ENCODE measurements at regions not wholly inside any gene's neighbourhood (a gene's known extent, or its start where the extent isn't known, plus 50 kb on each side); places are given as distances from the start of the nearest gene placed in this dataset.
"Not testable (repeated sequence)": the region's sequence is repeated elsewhere in the genome, so short reads cannot be mapped to it uniquely, and the experiment has no call there.

DNA sequence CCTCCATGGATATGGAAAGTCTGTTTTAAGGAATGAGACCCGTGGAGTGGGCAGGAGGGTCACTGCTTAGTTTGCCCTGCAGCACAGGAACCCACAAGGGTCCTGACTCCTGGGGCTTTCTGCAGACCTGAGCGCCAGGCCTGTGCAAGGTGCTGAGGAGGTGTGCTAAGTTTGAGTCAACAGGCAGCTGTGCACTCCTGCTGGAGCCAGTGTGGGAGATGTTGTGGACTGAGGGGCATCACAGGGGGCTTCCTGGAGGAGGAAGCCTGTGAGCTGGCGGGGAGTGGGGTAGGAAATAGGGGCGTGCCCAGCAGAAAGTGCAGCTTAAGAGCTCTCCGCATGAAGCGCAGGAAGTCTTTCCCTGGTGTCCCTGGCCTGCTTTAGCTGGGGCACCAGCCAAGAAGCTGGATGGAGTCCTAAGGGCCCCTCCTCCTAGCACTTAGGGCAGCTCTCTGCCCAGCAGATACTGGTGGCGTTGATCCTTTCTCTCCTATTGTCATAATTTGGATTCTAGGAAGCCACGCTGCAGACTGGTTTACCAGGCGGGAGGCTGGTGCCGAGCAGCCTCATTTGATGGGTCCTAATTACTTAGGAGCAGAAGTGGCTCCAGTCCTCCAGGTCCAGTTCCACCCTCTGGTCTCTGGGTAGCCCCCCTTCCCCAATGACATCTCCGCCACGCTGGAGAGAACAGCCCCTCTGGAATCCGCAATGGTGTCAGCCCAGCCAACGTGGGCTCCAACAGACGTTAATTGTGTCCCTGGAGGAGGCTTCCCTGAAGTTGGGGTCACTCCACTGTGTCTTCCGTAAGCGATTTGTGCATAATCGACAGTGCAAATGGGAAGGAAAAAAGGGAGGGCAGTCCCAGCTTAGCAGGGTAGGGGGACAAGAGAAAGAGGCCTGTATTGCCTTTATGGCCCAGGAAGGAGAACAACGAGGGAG lies 309.2 kb downstream of the ZNF536 start:
- Mint-ChIP-seq H3K4me3 (no peak overlapping the region), H3K9me3 (no peaks in the 10 kb centered on the region), H3K36me3 (ENCODE audit: low read depth) (no peaks in the 10 kb centered on the region), H3K27me3 (ENCODE audit: low read depth, poor library complexity) (peaks cover 6% of the 10 kb centered on the region), H3K4me1 (peaks cover 18% of the 10 kb centered on the region), H3K27ac (no peak overlapping the region)
- DNase-seq: no peak
- TF ChIP-seq, protein P1, sequence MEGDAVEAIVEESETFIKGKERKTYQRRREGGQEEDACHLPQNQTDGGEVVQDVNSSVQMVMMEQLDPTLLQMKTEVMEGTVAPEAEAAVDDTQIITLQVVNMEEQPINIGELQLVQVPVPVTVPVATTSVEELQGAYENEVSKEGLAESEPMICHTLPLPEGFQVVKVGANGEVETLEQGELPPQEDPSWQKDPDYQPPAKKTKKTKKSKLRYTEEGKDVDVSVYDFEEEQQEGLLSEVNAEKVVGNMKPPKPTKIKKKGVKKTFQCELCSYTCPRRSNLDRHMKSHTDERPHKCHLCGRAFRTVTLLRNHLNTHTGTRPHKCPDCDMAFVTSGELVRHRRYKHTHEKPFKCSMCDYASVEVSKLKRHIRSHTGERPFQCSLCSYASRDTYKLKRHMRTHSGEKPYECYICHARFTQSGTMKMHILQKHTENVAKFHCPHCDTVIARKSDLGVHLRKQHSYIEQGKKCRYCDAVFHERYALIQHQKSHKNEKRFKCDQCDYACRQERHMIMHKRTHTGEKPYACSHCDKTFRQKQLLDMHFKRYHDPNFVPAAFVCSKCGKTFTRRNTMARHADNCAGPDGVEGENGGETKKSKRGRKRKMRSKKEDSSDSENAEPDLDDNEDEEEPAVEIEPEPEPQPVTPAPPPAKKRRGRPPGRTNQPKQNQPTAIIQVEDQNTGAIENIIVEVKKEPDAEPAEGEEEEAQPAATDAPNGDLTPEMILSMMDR (IDR thresholded peaks at IDR 0.05): no peak

DNA sequence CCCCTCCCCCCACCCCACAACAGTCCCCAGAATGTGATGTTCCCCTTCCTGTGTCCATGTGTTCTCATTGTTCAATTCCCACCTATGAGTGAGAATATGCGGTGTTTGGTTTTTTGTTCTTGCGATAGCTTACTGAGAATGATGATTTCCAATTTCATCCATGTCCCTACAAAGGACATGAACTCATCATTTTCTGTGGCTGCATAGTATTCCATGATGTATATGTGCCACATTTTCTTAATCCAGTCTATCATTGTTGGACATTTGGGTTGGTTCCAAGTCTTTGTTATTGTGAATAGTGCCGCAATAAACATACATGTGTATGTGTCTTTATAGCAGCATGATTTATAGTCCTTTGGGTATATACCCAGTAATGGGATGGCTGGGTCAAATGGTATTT lies 308.2 kb downstream of the ZNF536 start:
- not testable (repeated sequence) for H3K4me3 Mint-ChIP-seq

DNA sequence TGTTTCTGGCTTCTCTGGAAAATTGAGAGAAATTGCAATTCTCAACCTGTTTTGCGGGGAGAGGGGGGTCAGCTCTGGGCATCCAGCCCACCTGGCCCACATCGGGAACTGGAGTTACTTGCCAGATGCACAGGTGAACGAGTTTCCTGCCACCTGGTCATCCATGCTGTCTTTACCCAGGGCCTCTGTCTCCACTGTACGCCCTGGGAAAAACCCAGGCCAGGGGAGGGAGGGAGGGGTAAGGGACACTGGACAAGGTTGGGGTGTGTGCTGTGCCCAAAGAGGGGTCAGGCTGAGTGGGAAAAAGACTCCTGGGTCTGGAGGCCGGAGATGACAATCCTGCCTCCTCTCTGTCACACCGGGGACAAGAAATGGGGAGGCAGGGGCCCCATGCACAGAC lies 307.6 kb downstream of the ZNF536 start:
- Mint-ChIP-seq H3K4me3 (no peak overlapping the region), H3K27ac (no peak overlapping the region), H3K27me3 (ENCODE audit: low read depth, poor library complexity) (peaks cover 11% of the 10 kb centered on the region), H3K9me3 (no peaks in the 10 kb centered on the region), H3K36me3 (ENCODE audit: low read depth) (no peaks in the 10 kb centered on the region), H3K4me1 (peaks cover 4% of the 10 kb centered on the region)
- DNase-seq: no peak
- TF ChIP-seq, protein P1 (IDR thresholded peaks at IDR 0.05): no peak

More for the DNA sequence above, 308.2 kb downstream of the ZNF536 start:
- not testable (repeated sequence) for H3K36me3 Mint-ChIP-seq (ENCODE audit: low read depth); DNase-seq; H3K9me3 Mint-ChIP-seq; H3K27ac Mint-ChIP-seq; H3K4me1 Mint-ChIP-seq; H3K27me3 Mint-ChIP-seq (ENCODE audit: low read depth, poor library complexity)

DNA sequence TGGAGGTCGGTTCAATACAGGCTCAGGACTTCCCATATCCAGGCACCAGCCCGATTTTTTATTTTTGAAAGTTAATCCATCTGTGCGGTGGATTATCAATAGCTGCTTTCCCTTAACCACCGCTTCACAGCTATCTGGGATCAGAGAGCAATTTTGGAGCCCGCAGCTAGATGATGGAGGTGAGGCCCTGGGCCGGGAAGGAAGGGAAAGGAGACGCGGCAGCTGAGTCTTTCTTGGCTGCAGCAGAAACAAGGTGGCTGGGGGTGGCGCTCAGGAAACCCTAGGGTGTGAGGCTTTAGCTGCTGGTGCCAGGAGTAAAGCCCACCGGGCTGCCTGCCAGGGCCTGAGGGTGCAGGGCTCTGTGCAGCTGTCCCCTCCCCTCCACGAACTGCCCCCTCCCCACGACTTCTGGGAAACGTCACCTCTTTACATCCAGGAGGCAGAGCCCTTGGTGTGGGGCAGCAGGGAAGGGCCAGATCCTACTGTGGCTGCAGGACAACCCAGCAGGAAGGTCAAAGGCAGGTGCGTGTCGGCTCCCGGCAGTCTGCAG lies 307.0 kb downstream of the ZNF536 start:
- H3K27me3 Mint-ChIP-seq (ENCODE audit: low read depth, poor library complexity): peaks cover 17% of the 10 kb centered on the region
- H3K27ac Mint-ChIP-seq: no peak overlapping the region
- peaks cover 4% of the 10 kb centered on the region for H3K4me1 Mint-ChIP-seq
- H3K36me3 Mint-ChIP-seq (ENCODE audit: low read depth): no peaks in the 10 kb centered on the region
- TF ChIP-seq, protein P1 (IDR thresholded peaks at IDR 0.05): no peak
- DNase-seq: no peak
- no peaks in the 10 kb centered on the region for H3K9me3 Mint-ChIP-seq
- H3K4me3 Mint-ChIP-seq: no peak overlapping the region

DNA sequence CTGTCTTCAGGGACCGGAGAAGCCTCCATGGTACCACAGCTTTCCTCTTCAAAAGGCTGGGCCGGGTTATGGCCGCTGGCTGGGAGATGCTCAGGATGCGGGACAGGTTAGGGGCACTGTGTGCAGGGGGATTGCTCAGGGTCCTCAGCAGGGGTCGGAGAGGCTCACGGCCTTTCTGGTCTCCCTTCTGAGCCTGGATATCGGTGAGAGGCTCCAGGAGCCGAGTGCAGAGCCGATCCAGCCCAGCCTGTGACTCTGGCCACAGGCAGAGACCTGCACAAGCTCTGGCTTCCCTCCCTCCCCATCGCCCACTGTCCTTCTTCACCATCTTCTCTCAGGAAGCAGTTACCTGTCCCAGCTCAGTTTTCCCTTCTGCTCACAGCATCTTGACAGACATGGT lies 306.0 kb downstream of the ZNF536 start:
- TF ChIP-seq, protein P1 (IDR thresholded peaks at IDR 0.05): no peak
- Mint-ChIP-seq H3K4me1 (peaks cover 4% of the 10 kb centered on the region), H3K27ac (no peak overlapping the region), H3K36me3 (ENCODE audit: low read depth) (no peaks in the 10 kb centered on the region), H3K9me3 (no peaks in the 10 kb centered on the region), H3K27me3 (ENCODE audit: low read depth, poor library complexity) (peaks cover 20% of the 10 kb centered on the region), H3K4me3 (no peak overlapping the region)
- no peak for DNase-seq

DNA sequence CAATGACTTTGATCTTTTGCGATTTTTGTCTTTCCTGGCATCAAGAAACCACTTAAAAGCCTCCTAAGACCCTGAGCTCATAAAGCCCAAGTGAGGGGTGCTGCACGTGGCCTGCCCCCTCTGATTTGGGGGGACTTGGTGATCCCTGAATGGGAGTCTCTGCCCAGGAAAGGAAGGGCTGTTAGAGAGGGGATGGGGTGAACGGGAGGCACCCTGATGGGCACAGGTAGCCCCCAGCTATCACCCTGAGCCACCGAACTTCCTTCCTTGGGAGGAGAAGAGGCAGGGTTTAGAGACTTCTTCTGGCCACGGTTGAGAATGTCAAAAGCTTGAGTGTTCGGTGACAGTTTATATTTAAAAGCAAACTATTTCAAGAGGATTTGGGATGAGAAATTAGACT lies 305.5 kb downstream of the ZNF536 start:
- Mint-ChIP-seq H3K36me3 (ENCODE audit: low read depth) (no peaks in the 10 kb centered on the region), H3K4me3 (no peak overlapping the region), H3K4me1 (peaks cover 1% of the 10 kb centered on the region), H3K27ac (no peak overlapping the region), H3K9me3 (no peaks in the 10 kb centered on the region), H3K27me3 (ENCODE audit: low read depth, poor library complexity) (peaks cover 19% of the 10 kb centered on the region)
- TF ChIP-seq, protein P1 (IDR thresholded peaks at IDR 0.05): no peak
- DNase-seq: no peak

Data from nephron progenitor cell (in vitro differentiated cells).